Neural cell (in vitro differentiated cells): ENCODE measurements at regions not wholly inside any gene's neighbourhood (a gene's known extent, or its start where the extent isn't known, plus 50 kb on each side); places are given as distances from the start of the nearest gene placed in this dataset.

Source experiments
- EP300 ChIP-seq: fragments of 450-650 bp; conservative IDR thresholded peaks from 2 replicates; pipeline ENCODE4 v1.6.1; 2014; ENCODE audit warnings: antibody characterized with exemption, mild to moderate bottlenecking, moderate library complexity; ENCODE audit not compliant: poor library complexity, severe bottlenecking
- EZH2 ChIP-seq: fragments of 200-600, 300-800 bp; shearing (Covaris generic), sonication (generic); IDR thresholded peaks from 2 replicates; pipeline ENCODE4 v1.6.1; 2014; ENCODE audit warnings: antibody characterized with exemption, low read length, borderline replicate concordance, mild to moderate bottlenecking; ENCODE audit not compliant: insufficient read depth, poor library complexity, severe bottlenecking
- MXI1 ChIP-seq: fragments of 450-650 bp; conservative IDR thresholded peaks from 2 replicates; pipeline ENCODE4 v1.6.1; 2014; ENCODE audit warnings: antibody characterized with exemption, mild to moderate bottlenecking; ENCODE audit not compliant: poor library complexity, severe bottlenecking
- POLR2AphosphoS5 ChIP-seq: IDR thresholded peaks from 2 replicates; pipeline ENCODE4 v1.6.1; 2012
- RAD21 ChIP-seq: fragments of 450-650 bp; conservative IDR thresholded peaks from 2 replicates; pipeline ENCODE4 v1.6.1; 2014; ENCODE audit warnings: antibody characterized with exemption, mild to moderate bottlenecking, moderate library complexity
- TF ChIP-seq, protein P1 (sequence below): fragments of 450-650 bp; IDR thresholded peaks from 2 replicates; pipeline ENCODE4 v1.5.1; 2014; ENCODE audit warnings: antibody characterized with exemption, mild to moderate bottlenecking, moderate library complexity; ENCODE audit not compliant: poor library complexity, severe bottlenecking

DNA sequence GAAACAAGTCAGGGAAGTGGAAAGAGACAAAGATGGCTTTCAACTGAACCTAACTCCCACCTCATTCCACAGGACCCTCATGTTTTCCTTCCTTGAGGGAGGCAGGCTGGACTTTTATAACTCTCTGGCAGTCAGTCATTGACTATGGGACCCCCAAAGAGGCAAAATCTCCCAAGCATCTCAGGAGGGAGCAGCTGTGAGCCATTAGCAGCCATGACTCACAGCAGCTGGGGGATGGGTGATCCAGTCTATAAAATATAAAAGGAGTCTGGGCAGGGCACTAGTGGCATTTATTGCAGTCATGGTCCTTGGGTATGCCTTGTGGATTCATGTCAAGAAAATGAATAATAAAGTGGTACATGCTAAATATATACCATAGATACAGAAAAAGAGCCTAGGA is 387.0 kb upstream of the CHD6 start:
- TF ChIP-seq, protein P1, sequence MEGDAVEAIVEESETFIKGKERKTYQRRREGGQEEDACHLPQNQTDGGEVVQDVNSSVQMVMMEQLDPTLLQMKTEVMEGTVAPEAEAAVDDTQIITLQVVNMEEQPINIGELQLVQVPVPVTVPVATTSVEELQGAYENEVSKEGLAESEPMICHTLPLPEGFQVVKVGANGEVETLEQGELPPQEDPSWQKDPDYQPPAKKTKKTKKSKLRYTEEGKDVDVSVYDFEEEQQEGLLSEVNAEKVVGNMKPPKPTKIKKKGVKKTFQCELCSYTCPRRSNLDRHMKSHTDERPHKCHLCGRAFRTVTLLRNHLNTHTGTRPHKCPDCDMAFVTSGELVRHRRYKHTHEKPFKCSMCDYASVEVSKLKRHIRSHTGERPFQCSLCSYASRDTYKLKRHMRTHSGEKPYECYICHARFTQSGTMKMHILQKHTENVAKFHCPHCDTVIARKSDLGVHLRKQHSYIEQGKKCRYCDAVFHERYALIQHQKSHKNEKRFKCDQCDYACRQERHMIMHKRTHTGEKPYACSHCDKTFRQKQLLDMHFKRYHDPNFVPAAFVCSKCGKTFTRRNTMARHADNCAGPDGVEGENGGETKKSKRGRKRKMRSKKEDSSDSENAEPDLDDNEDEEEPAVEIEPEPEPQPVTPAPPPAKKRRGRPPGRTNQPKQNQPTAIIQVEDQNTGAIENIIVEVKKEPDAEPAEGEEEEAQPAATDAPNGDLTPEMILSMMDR, result no peak
- no peak for TF ChIP-seq EZH2
- no peak for TF ChIP-seq POLR2AphosphoS5
- TF ChIP-seq MXI1, result no peak
- TF ChIP-seq EP300, result no peak
- TF ChIP-seq RAD21, result no peak
